ENCODE measurements at regions not wholly inside any gene's neighbourhood (a gene's known extent, or its start where the extent isn't known, plus 50 kb on each side); places are given as distances from the start of the nearest gene placed in this dataset.

DNA sequence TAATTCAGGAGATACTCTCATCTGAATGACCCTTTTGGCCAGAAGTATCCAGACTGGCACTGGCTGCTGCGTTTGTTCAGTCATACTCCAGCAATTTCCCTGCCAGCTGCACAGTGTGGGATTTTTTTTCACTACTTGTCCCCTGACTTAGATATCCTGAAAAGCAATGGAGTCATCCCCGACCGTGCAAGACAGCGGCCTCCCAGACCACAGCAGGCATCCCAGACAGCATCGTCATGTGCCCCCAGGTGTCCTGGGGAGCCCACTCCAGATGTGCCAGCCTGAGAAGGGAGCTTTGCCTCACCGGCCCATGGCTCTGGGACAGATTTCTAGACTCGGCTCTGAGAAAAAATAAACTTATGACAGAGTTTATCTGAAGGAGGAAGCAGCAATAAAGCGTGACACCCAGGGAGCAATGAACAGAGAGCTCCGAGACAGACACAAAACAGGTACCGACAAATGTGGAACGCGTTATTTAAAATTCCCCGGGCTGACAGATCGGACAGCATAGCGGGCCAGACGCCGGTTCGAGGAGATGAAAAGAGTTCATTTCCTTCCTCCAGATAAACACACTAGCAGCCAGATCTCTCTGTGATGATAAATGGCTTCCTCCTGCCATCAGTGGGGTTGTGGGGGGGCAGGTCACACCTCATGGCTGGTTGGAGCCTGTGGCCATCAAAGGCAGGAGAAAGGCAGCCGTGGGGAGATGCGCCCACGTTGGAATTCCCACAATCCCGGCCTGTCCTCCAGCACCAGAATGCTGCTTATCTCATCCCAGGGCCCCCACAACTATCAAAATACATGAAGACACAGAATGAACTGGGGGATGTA lies 106.4 kb upstream of the FGF3 start:
- no peak overlapping the region for H3K27ac Mint-ChIP-seq
- H3K9me3 Mint-ChIP-seq = peaks cover 0 to 3% (median 1%) of the 10 kb centered on the region in 3 donors
- peaks cover 48% of the 10 kb centered on the region for H3K27me3 Mint-ChIP-seq
- no peaks in the 10 kb centered on the region for H3K36me3 Mint-ChIP-seq
- no peak overlapping the region for H3K4me3 Mint-ChIP-seq
- H3K4me1 Mint-ChIP-seq = peaks cover 0 to 3% (median 0%) of the 10 kb centered on the region in 3 donors

- Mint-ChIP-seq H3K9me3 (peaks cover 0 to 3% (median 1%) of the 10 kb centered on the region in 3 donors), H3K27ac (no peak overlapping the region), H3K4me3 (no peak overlapping the region), H3K27me3 (peaks cover 48% of the 10 kb centered on the region), H3K36me3 (no peaks in the 10 kb centered on the region), H3K4me1 (peaks cover 0 to 3% (median 0%) of the 10 kb centered on the region in 3 donors)
Measured at GRCh38 chr11:69926376-69927050, 107.3 kb upstream of the FGF3 start.

DNA sequence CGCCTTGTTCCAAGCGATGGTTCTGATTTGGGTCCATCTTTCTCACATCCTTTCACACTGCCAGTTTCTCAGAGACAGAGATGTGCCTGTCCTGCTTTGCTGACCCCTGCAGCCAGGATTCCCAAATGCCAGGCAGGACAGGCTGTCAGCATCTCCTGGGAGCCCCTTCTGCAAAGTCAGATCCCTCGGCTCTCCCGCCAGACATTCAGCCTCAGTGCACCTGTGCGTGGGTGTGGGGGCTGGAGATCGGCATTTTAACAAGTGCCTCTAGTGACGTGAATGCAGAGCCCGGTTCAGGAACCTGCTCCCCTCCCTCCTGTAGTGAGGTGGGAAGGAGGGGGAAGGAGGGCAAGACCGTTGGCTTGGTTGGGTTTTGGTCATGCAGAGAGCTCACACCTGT lies 108.9 kb upstream of the FGF3 start:
- Mint-ChIP-seq H3K27me3 (peaks cover 44% of the 10 kb centered on the region), H3K9me3 (peaks cover 0 to 2% (median 1%) of the 10 kb centered on the region in 3 donors), H3K4me1 (peaks cover 0 to 3% (median 0%) of the 10 kb centered on the region in 3 donors), H3K27ac (no peak overlapping the region), H3K36me3 (no peaks in the 10 kb centered on the region), H3K4me3 (no peak overlapping the region)

DNA sequence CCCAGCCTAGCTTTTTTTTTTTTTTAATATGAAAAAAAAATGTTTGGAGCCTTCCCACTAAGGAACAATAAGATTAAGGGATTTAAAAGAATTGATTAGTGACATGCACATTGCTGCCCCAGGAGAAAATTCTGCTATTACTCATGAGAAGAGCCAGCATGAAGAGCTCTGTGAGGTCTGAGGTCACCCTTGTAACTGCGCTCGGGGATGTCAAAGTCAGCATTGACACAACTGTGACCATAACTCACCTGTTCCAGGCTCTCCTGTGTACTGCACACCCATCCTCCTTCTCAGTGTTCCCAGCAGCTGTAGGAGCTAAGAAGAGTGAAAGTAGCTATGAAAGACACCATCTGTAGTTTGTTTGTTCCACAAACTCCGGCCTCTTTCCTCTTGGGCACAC lies 109.8 kb upstream of the FGF3 start:
- Mint-ChIP-seq H3K27ac (no peak overlapping the region), H3K4me3 (no peak overlapping the region), H3K4me1 (peaks cover 0 to 3% (median 0%) of the 10 kb centered on the region in 3 donors), H3K36me3 (no peaks in the 10 kb centered on the region), H3K9me3 (peaks cover 0 to 1% (median 0%) of the 10 kb centered on the region in 3 donors), H3K27me3 (peaks cover 36% of the 10 kb centered on the region)

DNA sequence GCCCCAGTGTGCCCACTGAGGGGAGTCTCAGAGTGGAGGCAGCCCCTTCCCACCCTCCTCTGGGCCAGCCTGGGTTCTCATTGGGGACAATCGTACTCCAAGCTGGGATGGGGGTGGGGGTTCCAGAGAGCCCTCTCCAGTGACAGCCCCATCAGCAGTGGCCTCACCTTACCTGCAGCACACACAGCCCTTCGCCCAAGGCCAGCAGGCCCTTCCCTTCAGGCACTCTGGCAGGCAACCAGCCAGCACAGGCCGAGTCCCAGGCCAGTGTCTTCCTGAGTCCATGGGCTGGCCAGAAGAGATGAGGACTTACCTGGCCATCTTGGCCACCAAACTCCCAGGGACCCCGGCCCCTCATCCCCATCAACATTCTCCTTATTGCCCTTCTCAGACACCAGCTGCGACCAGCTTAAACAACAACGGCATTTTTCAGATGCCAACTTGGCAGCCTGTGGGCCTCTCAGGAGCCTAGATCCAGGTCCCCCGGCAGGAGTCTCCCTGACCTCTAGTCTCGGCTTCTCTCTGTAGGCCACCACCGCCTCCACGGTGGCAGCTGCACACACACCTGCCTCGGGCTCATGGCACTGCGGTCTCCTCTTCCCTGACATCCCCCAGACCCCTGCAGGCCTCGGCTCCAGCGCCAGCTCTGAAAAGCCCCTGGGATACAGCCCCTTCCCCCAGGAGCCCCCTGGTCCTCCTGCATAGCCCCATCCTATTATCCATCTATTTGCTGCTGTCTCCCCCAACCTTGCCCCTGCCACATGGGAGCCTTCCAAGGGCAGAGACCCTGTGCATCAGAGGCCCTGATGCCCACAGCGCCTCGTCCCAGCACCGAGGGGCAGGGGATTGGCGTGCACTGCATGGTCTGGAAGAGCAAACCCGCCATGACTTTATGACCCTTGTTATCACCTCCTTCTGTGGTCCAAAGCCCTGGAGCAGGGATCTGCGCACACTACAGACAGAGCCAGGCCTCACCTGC lies 111.2 kb upstream of the FGF3 start:
- Mint-ChIP-seq H3K9me3 (peaks cover 0 to 1% (median 0%) of the 10 kb centered on the region in 3 donors), H3K4me1 (peaks cover 0 to 3% (median 0%) of the 10 kb centered on the region in 3 donors), H3K4me3 (no peak overlapping the region), H3K36me3 (peaks cover 4% of the 10 kb centered on the region), H3K27ac (no peak overlapping the region), H3K27me3 (peaks cover 26% of the 10 kb centered on the region)

DNA sequence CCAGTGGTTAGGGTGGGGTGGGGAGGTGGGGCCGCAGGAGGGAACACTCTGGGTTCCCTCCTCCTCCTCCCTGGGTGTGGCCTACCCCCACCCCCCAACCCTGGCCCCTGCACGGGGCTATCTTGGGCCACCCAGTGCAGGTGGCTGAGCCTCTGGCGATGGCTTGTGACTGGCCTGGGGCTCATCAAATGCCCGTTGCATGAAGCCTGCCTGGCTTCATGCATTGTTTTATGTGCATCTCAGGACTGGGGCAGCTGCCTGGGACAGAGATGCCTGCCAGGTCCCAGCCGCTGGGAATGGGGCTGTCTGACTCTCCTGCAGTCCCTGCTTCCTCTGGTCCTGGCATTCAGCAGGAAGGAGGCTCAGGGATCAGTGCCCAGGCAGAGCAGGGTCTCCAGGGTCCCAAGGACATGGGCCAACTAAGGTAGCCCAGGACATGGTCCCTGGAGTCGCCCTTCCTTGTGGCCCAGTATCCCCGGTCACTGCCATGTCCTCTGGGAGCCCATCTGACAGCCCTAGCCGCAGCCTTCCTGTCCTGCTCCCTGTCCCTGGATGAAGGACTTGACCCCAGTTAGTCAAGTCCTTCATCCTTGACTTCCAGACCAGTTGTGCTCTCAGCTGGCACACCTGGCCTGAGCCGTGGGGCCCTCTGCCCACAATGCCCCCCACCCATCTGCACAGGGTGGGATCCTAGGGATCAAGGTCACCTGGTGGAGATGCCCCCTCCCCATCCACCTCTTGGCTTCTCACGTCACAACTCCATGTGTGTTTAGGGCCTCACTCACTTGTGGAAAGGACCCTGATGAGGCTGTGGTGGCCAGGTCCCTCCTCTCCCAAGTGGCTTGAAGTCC lies 112.1 kb upstream of the FGF3 start:
- H3K27me3 Mint-ChIP-seq = peaks cover 19% of the 10 kb centered on the region
- peak overlapping the region in 1 of 3 donors; percentile 46 for H3K27ac Mint-ChIP-seq
- H3K4me3 Mint-ChIP-seq = no peak overlapping the region
- peaks cover under 1 to 1% (median under 1%) of the 10 kb centered on the region in 3 donors for H3K9me3 Mint-ChIP-seq
- H3K36me3 Mint-ChIP-seq = peaks cover 5% of the 10 kb centered on the region
- no peaks in the 10 kb centered on the region for H3K4me1 Mint-ChIP-seq

- Mint-ChIP-seq H3K36me3 (peaks cover 5% of the 10 kb centered on the region), H3K4me3 (no peak overlapping the region)
Measured at GRCh38 chr11:69931994-69932910, 113.0 kb upstream of the FGF3 start.

GRCh38 chr11:69934861-69935494 lies 115.8 kb upstream of the FGF3 start:
- no peak overlapping the region for H3K27ac Mint-ChIP-seq
- H3K4me1 Mint-ChIP-seq = no peaks in the 10 kb centered on the region
- peaks cover 3% of the 10 kb centered on the region for H3K27me3 Mint-ChIP-seq
- no peak overlapping the region for H3K4me3 Mint-ChIP-seq
- H3K36me3 Mint-ChIP-seq = peaks cover 5% of the 10 kb centered on the region
- peaks cover 2 to 7% (median 3%) of the 10 kb centered on the region in 3 donors for H3K9me3 Mint-ChIP-seq

More at GRCh38 chr11:69931994-69932910, 113.0 kb upstream of the FGF3 start:
- Mint-ChIP-seq H3K27me3 (peaks cover 12% of the 10 kb centered on the region), H3K4me1 (no peaks in the 10 kb centered on the region), H3K27ac (no peak overlapping the region), H3K9me3 (peaks cover 3 to 7% (median 3%) of the 10 kb centered on the region in 3 donors)

- Mint-ChIP-seq H3K4me1 (no peaks in the 10 kb centered on the region), H3K4me3 (no peak overlapping the region), H3K27me3 (peaks cover 6% of the 10 kb centered on the region), H3K27ac (no peak overlapping the region), H3K36me3 (peaks cover 5% of the 10 kb centered on the region), H3K9me3 (peaks cover 2 to 7% (median 3%) of the 10 kb centered on the region in 3 donors)
Measured at GRCh38 chr11:69935941-69936505, 116.8 kb upstream of the FGF3 start.

DNA sequence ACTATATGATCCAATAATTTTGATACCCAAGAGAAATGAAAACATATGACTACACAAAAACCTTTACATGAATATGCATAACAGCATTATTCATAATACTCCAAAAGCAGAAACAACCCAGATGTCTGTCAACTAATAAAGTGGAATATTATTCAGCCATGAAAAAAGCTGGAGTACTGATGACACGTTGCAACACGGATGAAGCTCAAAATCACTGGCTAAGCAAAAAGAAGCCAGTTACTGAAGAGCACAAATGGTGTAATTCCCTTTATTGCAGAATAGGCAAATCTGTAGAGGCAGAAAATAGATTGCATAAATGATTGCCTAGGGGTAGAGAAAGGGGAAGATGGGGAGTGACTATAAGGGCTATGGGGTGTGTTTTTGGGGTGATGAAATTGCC lies 117.6 kb upstream of the FGF3 start:
- Mint-ChIP-seq H3K27me3 (peaks cover 4% of the 10 kb centered on the region), H3K4me1 (no peaks in the 10 kb centered on the region), H3K4me3 (no peak overlapping the region), H3K27ac (no peak overlapping the region), H3K36me3 (peaks cover 5% of the 10 kb centered on the region), H3K9me3 (peaks cover 3 to 10% (median 5%) of the 10 kb centered on the region in 3 donors)

GRCh38 chr11:69938206-69938605 lies 119.0 kb upstream of the FGF3 start:
- Mint-ChIP-seq H3K27ac (no peak overlapping the region), H3K4me1 (no peaks in the 10 kb centered on the region), H3K9me3 (peaks cover 3 to 10% (median 5%) of the 10 kb centered on the region in 3 donors), H3K4me3 (no peak overlapping the region), H3K27me3 (peaks cover 10% of the 10 kb centered on the region), H3K36me3 (peaks cover 5% of the 10 kb centered on the region)

DNA sequence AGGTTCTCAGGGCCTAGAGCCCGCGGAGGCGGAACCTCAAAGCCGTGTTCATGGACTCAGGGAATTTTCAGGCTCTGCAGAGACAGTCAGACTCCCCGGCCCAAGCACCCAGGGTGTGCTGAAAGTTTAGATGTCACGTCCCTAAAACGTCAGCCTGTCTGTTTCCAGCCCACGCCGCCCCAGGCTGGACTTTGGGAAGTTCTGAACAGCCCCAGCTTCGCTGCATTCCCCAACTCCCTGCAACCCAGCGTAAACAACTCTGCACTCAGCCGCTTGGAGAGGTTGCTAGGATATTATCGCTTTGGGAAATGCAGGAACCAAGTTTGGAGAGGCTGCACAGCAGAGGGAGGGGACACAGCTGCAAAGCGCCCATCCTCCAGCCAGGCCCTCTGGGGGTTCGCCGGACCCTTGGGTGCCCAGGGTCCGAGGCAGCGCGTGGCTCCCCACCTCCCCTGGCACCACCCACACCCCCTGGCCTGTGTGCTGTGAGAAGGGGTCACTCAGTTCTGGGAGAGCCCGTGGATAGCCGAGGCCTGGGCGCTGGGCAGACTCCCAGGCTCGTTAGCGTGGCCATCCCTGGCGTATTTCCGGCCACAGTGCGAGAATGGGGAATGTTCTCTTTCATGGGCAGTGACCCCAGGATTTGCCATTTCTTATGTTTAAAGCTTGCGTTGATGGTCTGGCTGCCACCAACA lies 120.5 kb upstream of the FGF3 start:
- peaks cover 3 to 10% (median 5%) of the 10 kb centered on the region in 3 donors for H3K9me3 Mint-ChIP-seq

More for the DNA sequence above, 120.5 kb upstream of the FGF3 start:
- Mint-ChIP-seq H3K4me1 (no peaks in the 10 kb centered on the region), H3K27me3 (peaks cover 18% of the 10 kb centered on the region), H3K36me3 (peaks cover 5% of the 10 kb centered on the region), H3K4me3 (no peak overlapping the region), H3K27ac (no peak overlapping the region)

Measured in IgD-negative memory B cell (primary cell).